GM04504 (cell line): ENCODE measurements at regions not wholly inside any gene's neighbourhood (a gene's known extent, or its start where the extent isn't known, plus 50 kb on each side); places are given as distances from the start of the nearest gene placed in this dataset.
"Not testable (repeated sequence)": the region's sequence is repeated elsewhere in the genome, so short reads cannot be mapped to it uniquely, and the experiment has no call there.

ENCODE experiments used
- DNase-seq: peaks from one replicate; pipeline ENCODE4 v3.0.0-alpha.2; 2012; ENCODE audit warnings: low read depth

GRCh38 chr14:44385906-44386305, 121.2 kb downstream of the FSCB start:
- no peak for DNase-seq

GRCh38 chr14:44385296-44385695, 121.8 kb downstream of the FSCB start:
- not testable (repeated sequence) for DNase-seq

GRCh38 chr14:44384601-44385293, 122.3 kb downstream of the FSCB start:
- not testable (repeated sequence) for DNase-seq

- no peak for DNase-seq
Measured at GRCh38 chr14:44384093-44384492, 123.0 kb downstream of the FSCB start.

- DNase-seq: no peak
Measured at GRCh38 chr14:44383636-44384035, 123.4 kb downstream of the FSCB start.

GRCh38 chr14:44379292-44379977, 127.6 kb downstream of the FSCB start:
- DNase-seq: no peak

GRCh38 chr14:44374906-44375305, 132.2 kb downstream of the FSCB start:
- no peak for DNase-seq

- no peak for DNase-seq
Measured at GRCh38 chr14:44372807-44373489, 134.1 kb downstream of the FSCB start.

- DNase-seq: no peak
Measured at GRCh38 chr14:44372231-44372630, 134.9 kb downstream of the FSCB start.

- DNase-seq: no peak
Measured at GRCh38 chr14:44370727-44371126, 136.4 kb downstream of the FSCB start.

- no peak for DNase-seq
Measured at GRCh38 chr14:44369401-44370123, 137.5 kb downstream of the FSCB start.

GRCh38 chr14:44361083-44361482, 146.0 kb downstream of the FSCB start:
- no peak for DNase-seq

- no peak for DNase-seq
Measured at GRCh38 chr14:44353805-44354204, 153.3 kb downstream of the FSCB start.

- DNase-seq: no peak
Measured at GRCh38 chr14:44352201-44352600, 154.9 kb downstream of the FSCB start.

GRCh38 chr14:44347316-44347715, 159.8 kb downstream of the FSCB start:
- DNase-seq: no peak

- no peak for DNase-seq
Measured at GRCh38 chr14:44341116-44341515, 166.0 kb downstream of the FSCB start.

- no peak for DNase-seq
Measured at GRCh38 chr14:44339862-44340261, 167.2 kb downstream of the FSCB start.

GRCh38 chr14:44339231-44339630, 167.9 kb downstream of the FSCB start:
- DNase-seq: no peak

- no peak for DNase-seq
Measured at GRCh38 chr14:44317441-44317746, 189.7 kb downstream of the FSCB start.

- DNase-seq: no peak
Measured at GRCh38 chr14:44316647-44317440, 190.2 kb downstream of the FSCB start.

- no peak for DNase-seq
Measured at GRCh38 chr14:44309331-44309730, 197.8 kb downstream of the FSCB start.

GRCh38 chr14:44300916-44301315, 206.2 kb downstream of the FSCB start:
- no peak for DNase-seq
